Glutamatergic neuron (in vitro differentiated cells): ENCODE measurements at regions not wholly inside any gene's neighbourhood (a gene's known extent, or its start where the extent isn't known, plus 50 kb on each side); places are given as distances from the start of the nearest gene placed in this dataset.

Experiments used
- DNase-seq: peaks from one replicate; pipeline ENCODE4 v3.0.0; 2022
- H3K27ac Mint-ChIP-seq: one replicate; pipeline ENCODE4 v1.8.0; 2020; ENCODE audit warnings: mild to moderate bottlenecking, mixed read lengths, inconsistent platforms; ENCODE audit not compliant: unreplicated experiment
- H3K27me3 Mint-ChIP-seq: one replicate; pipeline ENCODE4 v1.8.0; 2020; ENCODE audit warnings: mild to moderate bottlenecking, moderate library complexity, mixed read lengths, inconsistent platforms; ENCODE audit not compliant: unreplicated experiment
- H3K36me3 Mint-ChIP-seq: one replicate; pipeline ENCODE4 v1.8.0; 2020; ENCODE audit warnings: mild to moderate bottlenecking, mixed read lengths, inconsistent platforms; ENCODE audit not compliant: unreplicated experiment
- H3K4me1 Mint-ChIP-seq: one replicate; pipeline ENCODE4 v1.8.0; 2020; ENCODE audit warnings: mild to moderate bottlenecking, low read depth, mixed read lengths, inconsistent platforms; ENCODE audit not compliant: unreplicated experiment
- H3K4me3 Mint-ChIP-seq: one replicate; pipeline ENCODE4 v1.8.0; 2020; ENCODE audit warnings: mild to moderate bottlenecking, mixed read lengths, inconsistent platforms; ENCODE audit not compliant: unreplicated experiment
- H3K9me3 Mint-ChIP-seq: one replicate; pipeline ENCODE4 v1.8.0; 2020; ENCODE audit warnings: mild to moderate bottlenecking, moderate library complexity, mixed read lengths, inconsistent platforms; ENCODE audit not compliant: unreplicated experiment
- TF ChIP-seq, protein P1 (sequence below): fragments of 200-600 bp; sonication (generic); IDR thresholded peaks from one replicate; pipeline ENCODE4 v1.5.0; 2021; ENCODE audit not compliant: partially characterized antibody, unreplicated experiment

DNA sequence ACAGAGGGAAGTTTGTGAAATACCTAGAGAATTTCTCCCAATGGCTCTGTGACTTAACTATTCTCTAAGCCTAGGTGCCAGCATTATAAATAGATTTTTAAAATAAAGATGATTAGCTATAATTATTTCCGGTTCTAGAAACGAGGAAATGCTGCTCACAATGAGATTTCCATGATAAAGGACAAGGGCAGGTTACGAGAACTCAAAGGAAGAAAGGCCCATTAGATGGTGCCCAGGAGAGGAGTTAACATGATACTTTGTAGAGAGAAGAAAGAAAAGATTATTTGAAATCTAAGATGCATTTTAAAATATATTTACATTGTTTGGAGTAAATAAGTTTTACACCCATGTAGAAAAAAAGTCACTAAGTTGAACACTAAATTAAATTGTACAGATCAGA is 538.3 kb upstream of the PTGER4 start:
- DNase-seq, result no peak
- Mint-ChIP-seq H3K4me1 (no peaks in the 10 kb centered on the region), H3K36me3 (no peaks in the 10 kb centered on the region), H3K27me3 (no peaks in the 10 kb centered on the region), H3K27ac (no peak overlapping the region), H3K9me3 (no peaks in the 10 kb centered on the region), H3K4me3 (no peak overlapping the region)
- TF ChIP-seq, protein P1, sequence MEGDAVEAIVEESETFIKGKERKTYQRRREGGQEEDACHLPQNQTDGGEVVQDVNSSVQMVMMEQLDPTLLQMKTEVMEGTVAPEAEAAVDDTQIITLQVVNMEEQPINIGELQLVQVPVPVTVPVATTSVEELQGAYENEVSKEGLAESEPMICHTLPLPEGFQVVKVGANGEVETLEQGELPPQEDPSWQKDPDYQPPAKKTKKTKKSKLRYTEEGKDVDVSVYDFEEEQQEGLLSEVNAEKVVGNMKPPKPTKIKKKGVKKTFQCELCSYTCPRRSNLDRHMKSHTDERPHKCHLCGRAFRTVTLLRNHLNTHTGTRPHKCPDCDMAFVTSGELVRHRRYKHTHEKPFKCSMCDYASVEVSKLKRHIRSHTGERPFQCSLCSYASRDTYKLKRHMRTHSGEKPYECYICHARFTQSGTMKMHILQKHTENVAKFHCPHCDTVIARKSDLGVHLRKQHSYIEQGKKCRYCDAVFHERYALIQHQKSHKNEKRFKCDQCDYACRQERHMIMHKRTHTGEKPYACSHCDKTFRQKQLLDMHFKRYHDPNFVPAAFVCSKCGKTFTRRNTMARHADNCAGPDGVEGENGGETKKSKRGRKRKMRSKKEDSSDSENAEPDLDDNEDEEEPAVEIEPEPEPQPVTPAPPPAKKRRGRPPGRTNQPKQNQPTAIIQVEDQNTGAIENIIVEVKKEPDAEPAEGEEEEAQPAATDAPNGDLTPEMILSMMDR, result no peak

DNA sequence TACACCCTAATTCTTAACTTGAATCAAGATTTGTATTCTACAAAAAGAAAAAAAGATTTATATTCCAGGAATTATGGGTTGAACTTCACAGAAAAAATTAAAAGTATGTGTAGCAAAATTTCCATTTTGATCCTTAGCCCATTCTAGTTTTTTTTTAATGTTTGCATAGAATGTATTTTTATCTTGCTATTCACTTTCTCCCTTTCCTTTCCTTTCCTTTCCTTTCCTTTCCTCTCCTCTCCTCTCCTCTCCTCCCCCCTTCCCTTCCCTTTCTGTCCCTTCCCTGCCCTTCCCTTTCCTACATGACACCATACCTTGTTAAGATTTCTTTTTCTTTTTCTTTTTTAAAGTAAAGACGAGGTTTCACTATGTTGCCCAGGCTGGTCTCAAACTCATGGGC is 542.5 kb upstream of the PTGER4 start:
- TF ChIP-seq, protein P1, result no peak
- H3K4me3 Mint-ChIP-seq, result no peak overlapping the region
- no peaks in the 10 kb centered on the region for H3K27me3 Mint-ChIP-seq
- DNase-seq, result no peak
- no peaks in the 10 kb centered on the region for H3K4me1 Mint-ChIP-seq
- H3K27ac Mint-ChIP-seq, result no peak overlapping the region
- no peaks in the 10 kb centered on the region for H3K9me3 Mint-ChIP-seq
- no peaks in the 10 kb centered on the region for H3K36me3 Mint-ChIP-seq

DNA sequence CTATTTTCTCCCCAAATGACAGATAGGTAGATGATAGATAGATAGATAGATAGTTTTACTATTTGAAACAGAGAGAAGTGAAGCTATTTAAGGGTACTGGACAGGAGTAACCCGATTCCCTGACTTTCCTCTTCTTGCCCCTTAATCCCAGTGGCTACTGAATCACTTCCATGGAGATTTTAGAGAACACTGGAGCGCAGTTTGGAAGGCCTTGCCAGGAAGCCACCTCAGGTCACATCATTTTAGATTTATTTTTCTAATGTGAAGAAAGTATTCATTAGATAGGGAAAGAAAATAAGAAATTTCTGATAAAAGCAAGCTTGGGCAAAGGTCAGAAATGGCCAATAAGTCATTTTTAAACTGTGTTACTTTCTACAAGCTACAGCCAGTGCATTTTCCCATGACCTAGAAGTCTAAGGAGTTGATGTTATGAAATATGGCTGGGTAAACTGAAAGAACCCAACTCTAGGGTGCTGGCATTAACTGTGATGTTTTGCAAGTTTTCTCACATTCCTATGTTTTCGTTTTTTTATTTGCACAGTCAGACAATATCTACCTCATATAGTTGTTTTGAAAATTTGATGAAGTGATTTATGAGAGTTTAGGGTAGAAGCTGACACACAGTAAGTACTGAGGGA is 544.7 kb upstream of the PTGER4 start:
- H3K27ac Mint-ChIP-seq, result no peak overlapping the region
- H3K36me3 Mint-ChIP-seq, result no peaks in the 10 kb centered on the region
- TF ChIP-seq, protein P1, result no peak
- no peak for DNase-seq
- H3K9me3 Mint-ChIP-seq, result no peaks in the 10 kb centered on the region
- H3K27me3 Mint-ChIP-seq, result no peaks in the 10 kb centered on the region
- H3K4me1 Mint-ChIP-seq, result no peaks in the 10 kb centered on the region
- no peak overlapping the region for H3K4me3 Mint-ChIP-seq

DNA sequence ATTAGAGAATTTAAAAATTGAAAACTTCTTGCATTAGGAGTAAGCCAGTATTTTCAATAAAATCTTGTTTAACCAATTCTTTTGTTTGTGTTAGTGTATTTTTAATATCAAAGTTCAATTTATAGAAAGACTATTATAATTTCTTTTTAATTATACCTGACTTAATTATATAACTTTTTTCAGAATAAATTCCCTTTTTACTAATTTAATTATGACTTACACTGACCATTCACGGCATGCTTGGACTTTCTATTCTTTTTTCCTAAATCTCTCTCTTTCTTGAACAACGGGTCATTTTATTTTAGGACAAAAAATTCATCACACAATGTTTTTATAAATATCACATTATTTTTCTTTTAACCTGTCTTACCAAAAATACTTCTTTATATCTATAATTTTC is 555.3 kb upstream of the PTGER4 start:
- H3K4me1 Mint-ChIP-seq, result no peaks in the 10 kb centered on the region
- no peak overlapping the region for H3K27ac Mint-ChIP-seq
- H3K4me3 Mint-ChIP-seq, result no peak overlapping the region
- DNase-seq, result no peak
- no peaks in the 10 kb centered on the region for H3K27me3 Mint-ChIP-seq
- peaks cover 18% of the 10 kb centered on the region for H3K36me3 Mint-ChIP-seq
- H3K9me3 Mint-ChIP-seq, result peaks cover 4% of the 10 kb centered on the region
- TF ChIP-seq, protein P1, result no peak

DNA sequence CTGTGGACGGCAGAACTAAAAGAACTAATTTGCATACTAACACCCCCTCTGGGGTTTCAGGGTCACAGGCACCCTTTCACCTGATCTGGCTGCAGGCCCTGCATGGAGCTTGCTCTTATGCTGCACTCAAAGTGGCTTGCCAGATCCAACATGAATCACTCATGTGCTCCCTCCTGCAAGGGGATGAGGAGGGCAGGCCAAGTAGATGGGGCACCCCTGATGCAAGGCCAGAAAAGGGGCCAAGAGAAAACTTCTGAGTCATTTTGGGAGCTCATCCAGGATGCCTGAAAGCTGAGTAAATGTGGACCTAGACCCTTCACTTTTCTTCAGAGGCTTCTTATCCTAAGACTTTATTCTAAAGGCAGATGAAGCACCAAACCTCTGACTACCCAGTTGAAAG is 558.5 kb upstream of the PTGER4 start:
- DNase-seq, result no peak
- H3K4me3 Mint-ChIP-seq, result no peak overlapping the region
- TF ChIP-seq, protein P1, result no peak
- H3K4me1 Mint-ChIP-seq, result no peaks in the 10 kb centered on the region
- peaks cover 14% of the 10 kb centered on the region for H3K36me3 Mint-ChIP-seq
- no peaks in the 10 kb centered on the region for H3K27me3 Mint-ChIP-seq
- H3K9me3 Mint-ChIP-seq, result peaks cover 2% of the 10 kb centered on the region
- no peak overlapping the region for H3K27ac Mint-ChIP-seq
